H1 (cell line): ENCODE measurements at regions not wholly inside any gene's neighbourhood (a gene's known extent, or its start where the extent isn't known, plus 50 kb on each side); places are given as distances from the start of the nearest gene placed in this dataset.

Source experiments
- CTCF ChIA-PET: fragments of 300-600 bp; sonication (Branson Sonifier 250); formaldehyde crosslinking; loops from one replicate; lab custom pipeline; 2021; ENCODE audit not compliant: partially characterized antibody; lab: Charles Lee
- POLR2A ChIA-PET: fragments of 300-600 bp; sonication (Branson Sonifier 250); formaldehyde crosslinking; loops from one replicate; lab custom pipeline; 2021; ENCODE audit warnings: inconsistent platforms; ENCODE audit not compliant: partially characterized antibody; lab: Charles Lee
- DNase-seq, 2 experiments: peaks; one replicate each; pipeline versions ENCODE4 v3.0.0 to v3.0.0-alpha.2; 2010 to 2022; ENCODE audit warnings: low spot score in 2 of 2, low read depth in 1 of 2, mixed read lengths in 1 of 2
- FAIRE-seq: peaks from 2 replicates; lab custom pipeline; 2011; peaks lifted over from hg19 to GRCh38; lab: Jason Lieb, UNC
- H2AFZ ChIP-seq: 2 replicates; pipeline ENCODE4 v1.8.1; 2012; ENCODE audit warnings: low read length, inconsistent platforms
- H2AK5ac ChIP-seq: 2 replicates; pipeline ENCODE4 v1.6.1; 2013; ENCODE audit warnings: low read depth, low read length
- H2BK120ac ChIP-seq: replicated peaks from 2 replicates; pipeline ENCODE3; 2013; ENCODE audit warnings: low read depth, low read length, inconsistent platforms
- H2BK12ac ChIP-seq: 2 replicates; pipeline ENCODE4 v1.6.1; 2013; ENCODE audit warnings: low read depth, low read length
- H2BK15ac ChIP-seq: 2 replicates; pipeline ENCODE4 v1.6.1; 2013; ENCODE audit warnings: low read length
- H2BK20ac ChIP-seq: 2 replicates; pipeline ENCODE4 v1.6.1; 2013; ENCODE audit warnings: low read length
- H2BK5ac ChIP-seq: 2 replicates; pipeline ENCODE4 v1.6.1; 2013; ENCODE audit warnings: low read depth, low read length
- H3K14ac ChIP-seq: 2 replicates; pipeline ENCODE4 v1.6.1; 2013; ENCODE audit warnings: inconsistent platforms; ENCODE audit not compliant: insufficient read length
- H3K18ac ChIP-seq: 2 replicates; pipeline ENCODE4 v1.6.1; 2013; ENCODE audit warnings: low read length; ENCODE audit errors: extremely low read depth
- H3K23ac ChIP-seq: 2 replicates; pipeline ENCODE4 v1.6.1; 2013; ENCODE audit warnings: inconsistent platforms; ENCODE audit not compliant: insufficient read length
- H3K23me2 ChIP-seq: 2 replicates; pipeline ENCODE4 v1.6.1; 2013; ENCODE audit warnings: low read depth, low read length
- H3K27ac ChIP-seq: 2 replicates; pipeline ENCODE4 v1.6.1; 2011; ENCODE audit warnings: low read depth, low read length, inconsistent platforms
- H3K27me3 ChIP-seq, 4 experiments: replicated peaks in 1 of 4; 1 replicate in 1 of 4; 2 replicates in 3 of 4; pipeline versions ENCODE4 v1.6.1 to v1.8.1; 2011 to 2013; ENCODE audit warnings: low read length in 3 of 4, mild to moderate bottlenecking in 3 of 4, inconsistent platforms in 2 of 4, mixed read lengths in 2 of 4, moderate library complexity in 1 of 4; ENCODE audit not compliant: control insufficient read depth in 3 of 4, insufficient read depth in 3 of 4; ENCODE audit errors: extremely low read depth in 1 of 4
- H3K36me3 ChIP-seq, 4 experiments: 2 replicates each; pipeline versions ENCODE4 v1.6.1 to v1.8.1; 2011 to 2013; ENCODE audit warnings: mild to moderate bottlenecking in 4 of 4, low read length in 3 of 4, moderate library complexity in 2 of 4, control low read depth in 1 of 4, inconsistent platforms in 1 of 4; ENCODE audit not compliant: insufficient read depth in 4 of 4, control insufficient read depth in 2 of 4
- H3K4ac ChIP-seq: replicated peaks from 2 replicates; pipeline ENCODE3; 2013; ENCODE audit warnings: low read length, low read depth, mixed read lengths, inconsistent platforms; ENCODE audit not compliant: insufficient read length
- H3K4me1 ChIP-seq, 4 experiments: replicated peaks in 1 of 4; 1 replicate in 1 of 4; 2 replicates in 3 of 4; pipeline versions ENCODE4 v1.6.1 to v1.8.1; 2011 to 2013; ENCODE audit warnings: low read length in 3 of 4, inconsistent platforms in 2 of 4, mixed read lengths in 1 of 4; ENCODE audit not compliant: insufficient read depth in 4 of 4, control insufficient read depth in 3 of 4
- H3K4me2 ChIP-seq, 2 experiments: 2 replicates each; pipeline versions ENCODE4 v1.6.1 to v1.8.1; 2011 to 2013; ENCODE audit warnings: low read depth in 2 of 2, low read length in 2 of 2, control low read depth in 1 of 2, inconsistent platforms in 1 of 2, mild to moderate bottlenecking in 1 of 2; ENCODE audit not compliant: insufficient read depth in 1 of 2
- H3K4me3 ChIP-seq, 4 experiments: fragments of 200-600, 300-600 bp in 1 of 4; sonication (generic), shearing (Covaris generic), sonication (Bioruptor Twin) in 1 of 4; 2 replicates each; pipeline versions ENCODE4 v1.5.1 to v1.8.1; 2011 to 2016; ENCODE audit warnings: low read length in 4 of 4, low read depth in 3 of 4, control low read depth in 2 of 4, inconsistent platforms in 2 of 4, mild to moderate bottlenecking in 2 of 4, mixed read lengths in 1 of 4, moderate library complexity in 1 of 4; ENCODE audit not compliant: insufficient read depth in 2 of 4; ENCODE audit errors: extremely low read depth in 1 of 4
- H3K56ac ChIP-seq: replicated peaks from 2 replicates; pipeline ENCODE3; 2013; ENCODE audit warnings: low read depth, mild to moderate bottlenecking, mixed read lengths, low read length, inconsistent platforms; ENCODE audit not compliant: insufficient read length
- H3K79me1 ChIP-seq: 2 replicates; pipeline ENCODE4 v1.6.1; 2013; ENCODE audit warnings: low read depth, low read length, control low read depth
- H3K79me2 ChIP-seq, 2 experiments: 2 replicates each; pipeline versions ENCODE4 v1.6.1 to v1.8.1; 2012 to 2013; ENCODE audit warnings: low read length in 2 of 2, mild to moderate bottlenecking in 2 of 2, inconsistent platforms in 1 of 2; ENCODE audit not compliant: insufficient read depth in 2 of 2, control insufficient read depth in 1 of 2
- H3K9ac ChIP-seq, 4 experiments: replicated peaks in 1 of 4; 1 replicate in 1 of 4; 2 replicates in 3 of 4; pipeline versions ENCODE4 v1.6.1 to v1.8.1; 2011 to 2013; ENCODE audit warnings: low read depth in 3 of 4, low read length in 3 of 4, control low read depth in 2 of 4, mild to moderate bottlenecking in 2 of 4, moderate library complexity in 2 of 4, inconsistent platforms in 1 of 4; ENCODE audit errors: extremely low read depth in 1 of 4
- H3K9me3 ChIP-seq, 2 experiments: 2 replicates each; pipeline versions ENCODE4 v1.6.1 to v1.8.1; 2012 to 2013; ENCODE audit warnings: mild to moderate bottlenecking in 2 of 2, moderate library complexity in 2 of 2, control low read depth in 1 of 2, inconsistent platforms in 1 of 2, low read depth in 1 of 2, low read length in 1 of 2, mixed read lengths in 1 of 2; ENCODE audit not compliant: insufficient read depth in 2 of 2
- H4K20me1 ChIP-seq, 2 experiments: replicated peaks in 1 of 2; 2 replicates each; pipeline versions ENCODE3 to v1.8.1; 2011 to 2013; ENCODE audit warnings: inconsistent platforms in 2 of 2, low read length in 2 of 2, mild to moderate bottlenecking in 1 of 2; ENCODE audit not compliant: insufficient read depth in 2 of 2, control insufficient read depth in 1 of 2
- H4K5ac ChIP-seq: 2 replicates; pipeline ENCODE4 v1.6.1; 2013; ENCODE audit warnings: low read length, low read depth, mixed read lengths, inconsistent platforms; ENCODE audit not compliant: insufficient read length
- H4K8ac ChIP-seq: 2 replicates; pipeline ENCODE4 v1.8.0; 2013; ENCODE audit warnings: mild to moderate bottlenecking, moderate library complexity, low read length, inconsistent platforms; ENCODE audit not compliant: insufficient read depth; ENCODE audit errors: extremely low read depth
- H4K91ac ChIP-seq: replicated peaks from 2 replicates; pipeline ENCODE3; 2013; ENCODE audit warnings: low read length, mixed read lengths, inconsistent platforms; ENCODE audit not compliant: insufficient read length
- ATF2 ChIP-seq: IDR thresholded peaks from 2 replicates; pipeline ENCODE4 v1.6.1; 2012; ENCODE audit warnings: low read length, inconsistent platforms
- CHD2 ChIP-seq: IDR thresholded peaks from 2 replicates; pipeline ENCODE4 v1.6.1; 2012; ENCODE audit warnings: low read length, improper control_type of control experiment
- HDAC2 ChIP-seq, 2 experiments: fragments of 300-600 bp in 1 of 2; sonication (generic) in 1 of 2; IDR thresholded peaks; 2 replicates each; pipeline ENCODE4 v1.6.1; 2011 to 2012; ENCODE audit warnings: low read depth in 2 of 2, low read length in 2 of 2, mild to moderate bottlenecking in 2 of 2, moderate library complexity in 2 of 2, borderline replicate concordance in 1 of 2, inconsistent platforms in 1 of 2
- HDAC6 ChIP-seq: IDR thresholded peaks from one replicate; pipeline ENCODE4 v1.7.1; 2012; ENCODE audit warnings: low read depth, mild to moderate bottlenecking, inconsistent platforms, low read length, moderate library complexity
- PHF8 ChIP-seq: fragments of 200-600 bp; sonication (generic); conservative IDR thresholded peaks from 2 replicates; pipeline ENCODE4 v1.7.1; 2012; ENCODE audit warnings: low read depth, mild to moderate bottlenecking, inconsistent platforms, low read length, moderate library complexity
- RAD21 ChIP-seq, 2 experiments: IDR thresholded peaks in 1 of 2; conservative IDR thresholded peaks in 1 of 2; 2 replicates each; pipeline ENCODE4 v1.6.1; 2011; ENCODE audit warnings: low read depth in 2 of 2, low read length in 2 of 2, improper control_type of control experiment in 1 of 2, inconsistent platforms in 1 of 2, mild to moderate bottlenecking in 1 of 2, moderate library complexity in 1 of 2
- TBP ChIP-seq: IDR thresholded peaks from 2 replicates; pipeline ENCODE4 v1.6.1; 2011; ENCODE audit warnings: low read depth, low read length, improper control_type of control experiment
- TEAD4 ChIP-seq: IDR thresholded peaks from 2 replicates; pipeline ENCODE4 v1.6.1; 2012; ENCODE audit warnings: low read depth, low read length, inconsistent platforms, mixed read lengths
- ZNF274 ChIP-seq: IDR thresholded peaks from 2 replicates; pipeline ENCODE4 v1.7.0; 2012; ENCODE audit warnings: low read length, borderline replicate concordance; ENCODE audit errors: extremely low read depth
- WGBS, 2 experiments: shearing (Covaris generic) in 1 of 2; methylation state at CpG; one replicate each; pipeline versions ENCODE4 v1.1.6 to v1.1.7; 2013 to 2015; ENCODE audit warnings: low lambda C conversion rate in 2 of 2, mixed read lengths in 2 of 2, inconsistent platforms in 1 of 2, low coverage in 1 of 2, missing lambda C conversion rate in 1 of 2; ENCODE audit not compliant: insufficient replicate concordance in 2 of 2, insufficient coverage in 1 of 2, insufficient read length in 1 of 2; ENCODE audit errors: extremely low coverage in 1 of 2, missing lambda C conversion rate in 1 of 2; 5-methylcytosine and 5-hydroxymethylcytosine counted together
- TF ChIP-seq, protein P1 (sequence below), 3 experiments: IDR thresholded peaks; 1 replicate in 2 of 3; 2 replicates in 1 of 3; pipeline versions ENCODE4 v1.5.1 to v1.6.1; 2011; ENCODE audit warnings: low read length in 3 of 3, mild to moderate bottlenecking in 3 of 3, inconsistent platforms in 2 of 3, low read depth in 1 of 3, moderate library complexity in 1 of 3; ENCODE audit not compliant: insufficient read depth in 1 of 3; ENCODE audit errors: control extremely low read depth in 1 of 3

- no peak overlapping the region for H3K23ac ChIP-seq
- WGBS, 2 experiments: 91% methylated on average over 4 of the region's 4 CpGs; no CpG with 5 or more reads in 1 of the 2 experiments
- no peak overlapping the region for H3K14ac ChIP-seq
- DNase-seq: no peak
- no peaks in the 10 kb centered on the region for H4K20me1 ChIP-seq
- no peak overlapping the region for H3K4ac ChIP-seq
- FAIRE-seq: no peak
- no peak overlapping the region for H2AFZ ChIP-seq
- no peaks in the 10 kb centered on the region for H3K36me3 ChIP-seq
- H2BK12ac ChIP-seq: no peak overlapping the region
- H3K4me2 ChIP-seq: no peak overlapping the region
- no peak overlapping the region for H2BK5ac ChIP-seq
- CTCF ChIA-PET: no interaction called here
- H2BK15ac ChIP-seq: no peak overlapping the region
- no peak overlapping the region for H2BK120ac ChIP-seq
- no peak overlapping the region for H3K18ac ChIP-seq
- H3K4me3 ChIP-seq: no peak overlapping the region
- no peak overlapping the region for H3K27ac ChIP-seq
- no peak overlapping the region for H3K9ac ChIP-seq
- H3K79me2 ChIP-seq: no peaks in the 10 kb centered on the region
- no peak overlapping the region for H4K5ac ChIP-seq
- H2AK5ac ChIP-seq: no peak overlapping the region
- POLR2A ChIA-PET: no interaction called here
- H3K79me1 ChIP-seq: no peaks in the 10 kb centered on the region
- H3K27me3 ChIP-seq: no peaks in the 10 kb centered on the region
- H3K4me1 ChIP-seq: no peaks in the 10 kb centered on the region
- H4K8ac ChIP-seq: no peak overlapping the region
- no peaks in the 10 kb centered on the region for H3K23me2 ChIP-seq
- no peak overlapping the region for H4K91ac ChIP-seq
- H2BK20ac ChIP-seq: no peak overlapping the region
- H3K56ac ChIP-seq: no peak overlapping the region
- no peaks in the 10 kb centered on the region for H3K9me3 ChIP-seq
- TF ChIP-seq TEAD4 (no peak), HDAC2 (IDR thresholded peaks at IDR 0.05; ENCODE audit: borderline replicate concordance in 1 of 2, low read depth in 2 of 2, low read length in 2 of 2) (no peak), HDAC6 (no peak), TBP (no peak), RAD21 (IDR thresholded peaks at IDR 0.05 in 1 of 2, conservative IDR thresholded peaks at IDR 0.05 in 1 of 2; ENCODE audit: low read depth in 2 of 2, low read length in 2 of 2) (no peak), ZNF274 (no peak), PHF8 (no peak), CHD2 (no peak), ATF2 (no peak)
- TF ChIP-seq, protein P1, sequence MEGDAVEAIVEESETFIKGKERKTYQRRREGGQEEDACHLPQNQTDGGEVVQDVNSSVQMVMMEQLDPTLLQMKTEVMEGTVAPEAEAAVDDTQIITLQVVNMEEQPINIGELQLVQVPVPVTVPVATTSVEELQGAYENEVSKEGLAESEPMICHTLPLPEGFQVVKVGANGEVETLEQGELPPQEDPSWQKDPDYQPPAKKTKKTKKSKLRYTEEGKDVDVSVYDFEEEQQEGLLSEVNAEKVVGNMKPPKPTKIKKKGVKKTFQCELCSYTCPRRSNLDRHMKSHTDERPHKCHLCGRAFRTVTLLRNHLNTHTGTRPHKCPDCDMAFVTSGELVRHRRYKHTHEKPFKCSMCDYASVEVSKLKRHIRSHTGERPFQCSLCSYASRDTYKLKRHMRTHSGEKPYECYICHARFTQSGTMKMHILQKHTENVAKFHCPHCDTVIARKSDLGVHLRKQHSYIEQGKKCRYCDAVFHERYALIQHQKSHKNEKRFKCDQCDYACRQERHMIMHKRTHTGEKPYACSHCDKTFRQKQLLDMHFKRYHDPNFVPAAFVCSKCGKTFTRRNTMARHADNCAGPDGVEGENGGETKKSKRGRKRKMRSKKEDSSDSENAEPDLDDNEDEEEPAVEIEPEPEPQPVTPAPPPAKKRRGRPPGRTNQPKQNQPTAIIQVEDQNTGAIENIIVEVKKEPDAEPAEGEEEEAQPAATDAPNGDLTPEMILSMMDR (IDR thresholded peaks at IDR 0.05; ENCODE audit: control extremely low read depth in 1 of 3, insufficient read depth in 1 of 3, low read depth in 1 of 3, low read length in 3 of 3): no peak
Measured at GRCh38 chr1:82114887-82115286, 314.2 kb downstream of the ADGRL2 start.
